ENCODE measurements at regions not wholly inside any gene's neighbourhood (a gene's known extent, or its start where the extent isn't known, plus 50 kb on each side); places are given as distances from the start of the nearest gene placed in this dataset.

DNA sequence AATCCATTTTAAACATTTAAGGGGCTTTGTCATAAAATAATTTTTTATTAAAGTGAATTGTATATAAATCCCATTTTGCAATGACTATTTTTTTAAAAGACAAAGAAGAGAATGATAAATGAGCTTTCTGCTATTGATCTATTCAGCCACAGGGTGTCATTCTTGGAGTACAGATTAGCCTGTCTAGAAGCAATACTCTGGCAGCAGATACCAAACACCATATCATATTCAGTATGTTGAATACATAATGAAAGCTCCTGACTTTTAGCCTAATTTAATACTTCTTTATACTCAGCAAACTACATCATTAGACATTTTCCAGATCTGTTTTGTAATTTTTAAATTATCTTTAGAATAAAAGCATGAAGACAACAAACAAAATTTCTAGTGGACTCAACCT lies 496.3 kb downstream of the PDGFC start:
- Histone ChIP-seq H3K4me1 (ENCODE audit: control insufficient read depth, extremely low read depth, insufficient read depth, low read length) (peaks cover 17% of the 10 kb centered on the region), H3K9me1 (replicated peaks; ENCODE audit: control insufficient read depth, extremely low read depth, insufficient read depth, low read length) (no peaks in the 10 kb centered on the region), H2AFZ (ENCODE audit: low read depth, low read length) (no peak overlapping the region), H3K27me3 (ENCODE audit: control insufficient read depth in 2 of 2, insufficient read depth in 2 of 2, low read length in 2 of 2) (no peaks in the 10 kb centered on the region), H3K9ac (replicated peaks; ENCODE audit: extremely low read depth, insufficient read depth, low read length) (no peak overlapping the region), H3K4me2 (ENCODE audit: insufficient read depth, low read length) (no peak overlapping the region), H3K27ac (ENCODE audit: insufficient read depth, low read depth, low read length) (peak overlapping the region; percentile 64), H4K20me1 (replicated peaks; ENCODE audit: control insufficient read depth, extremely low read depth, insufficient read depth, low read length) (no peaks in the 10 kb centered on the region), H3K4me3 (replicated peaks in 1 of 3; ENCODE audit: insufficient read depth in 1 of 3, low read depth in 1 of 3, low read length in 3 of 3) (no peak overlapping the region), H3K79me2 (ENCODE audit: control insufficient read depth, insufficient read depth, low read length) (no peaks in the 10 kb centered on the region), H3K9me3 (replicated peaks; ENCODE audit: control insufficient read depth, insufficient read depth, low read length) (no peaks in the 10 kb centered on the region), H3K36me3 (ENCODE audit: control insufficient read depth in 2 of 2, extremely low read depth in 1 of 2, insufficient read depth in 2 of 2, low read length in 2 of 2) (no peaks in the 10 kb centered on the region)
- FAIRE-seq (peak; percentile 70), DNase-seq (ENCODE audit: low read depth, low spot score) (peak; percentile 69)
- ChIA-PET POLR2A (interaction anchor here (1.6 kb wide), 1 partner anchor 475 kb away, joined by 3 read pairs; no protein-coding TSS in a partner anchor), CTCF (interaction anchor here (0.6 to 6.3 kb wide), 101 partner anchors 8 to 1717 kb away, joined by 3 to 210 read pairs (median 5); partner anchors contain the start of genes GLRB, GRIA2 and PDGFC)
- dilution Hi-C loops (cut with MboI; ENCODE audit: extremely low pct_ligation_motif_present, low sequenced_read_pairs): no loop called here
- no TSS peak for BruUV-seq (replicated peaks)
- TF ChIP-seq JUN (IDR thresholded peaks at IDR 0.05; ENCODE audit: borderline replicate concordance, insufficient read depth, insufficient read length, low read depth): no peak
- TF ChIP-seq, protein P1, sequence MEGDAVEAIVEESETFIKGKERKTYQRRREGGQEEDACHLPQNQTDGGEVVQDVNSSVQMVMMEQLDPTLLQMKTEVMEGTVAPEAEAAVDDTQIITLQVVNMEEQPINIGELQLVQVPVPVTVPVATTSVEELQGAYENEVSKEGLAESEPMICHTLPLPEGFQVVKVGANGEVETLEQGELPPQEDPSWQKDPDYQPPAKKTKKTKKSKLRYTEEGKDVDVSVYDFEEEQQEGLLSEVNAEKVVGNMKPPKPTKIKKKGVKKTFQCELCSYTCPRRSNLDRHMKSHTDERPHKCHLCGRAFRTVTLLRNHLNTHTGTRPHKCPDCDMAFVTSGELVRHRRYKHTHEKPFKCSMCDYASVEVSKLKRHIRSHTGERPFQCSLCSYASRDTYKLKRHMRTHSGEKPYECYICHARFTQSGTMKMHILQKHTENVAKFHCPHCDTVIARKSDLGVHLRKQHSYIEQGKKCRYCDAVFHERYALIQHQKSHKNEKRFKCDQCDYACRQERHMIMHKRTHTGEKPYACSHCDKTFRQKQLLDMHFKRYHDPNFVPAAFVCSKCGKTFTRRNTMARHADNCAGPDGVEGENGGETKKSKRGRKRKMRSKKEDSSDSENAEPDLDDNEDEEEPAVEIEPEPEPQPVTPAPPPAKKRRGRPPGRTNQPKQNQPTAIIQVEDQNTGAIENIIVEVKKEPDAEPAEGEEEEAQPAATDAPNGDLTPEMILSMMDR (IDR thresholded peaks at IDR 0.05; ENCODE audit: extremely low read depth in 1 of 2, insufficient read depth in 1 of 2, low read depth in 1 of 2, low read length in 2 of 2): peak; percentile 32 to 42
- intact Hi-C loops (cut with micrococcal nuclease): loop anchor here (1.0 to 10.0 kb wide), 9 partner anchors 297 to 1699 kb away; partner anchors contain the start of gene GASK1B

DNA sequence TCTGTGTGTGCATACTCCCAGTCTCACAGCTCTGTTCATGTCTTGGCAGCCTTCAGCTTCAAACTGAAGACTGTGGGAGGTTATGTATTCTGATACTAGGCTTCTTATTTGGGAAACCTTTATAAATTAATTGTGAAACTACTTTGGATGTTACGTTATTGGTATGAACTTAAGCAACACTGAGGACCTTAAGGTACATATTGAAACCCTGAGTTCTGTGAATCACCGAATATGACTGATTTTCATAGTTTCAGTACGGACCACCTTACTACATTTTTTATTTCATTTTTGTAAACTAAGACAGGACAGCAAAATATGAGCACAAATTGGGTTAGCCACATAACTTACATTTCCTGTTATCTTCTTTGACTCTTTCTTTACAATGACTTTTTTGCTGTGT lies 498.4 kb downstream of the PDGFC start:
- ChIA-PET CTCF (interaction anchor here (0.8 to 6.3 kb wide), 7 partner anchors 13 to 731 kb away, joined by 3 to 210 read pairs (median 6); partner anchors contain the start of gene PDGFC), POLR2A (no interaction called here)
- no peaks in the 10 kb centered on the region for H3K79me2 ChIP-seq (ENCODE audit: control insufficient read depth, insufficient read depth, low read length)
- no peak overlapping the region for H3K9ac ChIP-seq (replicated peaks; ENCODE audit: extremely low read depth, insufficient read depth, low read length)
- no peak overlapping the region for H2AFZ ChIP-seq (ENCODE audit: low read depth, low read length)
- no peak overlapping the region for H3K27ac ChIP-seq (ENCODE audit: insufficient read depth, low read depth, low read length)
- no TSS peak for BruUV-seq (replicated peaks)
- H3K36me3 ChIP-seq (ENCODE audit: control insufficient read depth in 2 of 2, extremely low read depth in 1 of 2, insufficient read depth in 2 of 2, low read length in 2 of 2): no peaks in the 10 kb centered on the region
- TF ChIP-seq JUN (IDR thresholded peaks at IDR 0.05; ENCODE audit: borderline replicate concordance, insufficient read depth, insufficient read length, low read depth) (no peak), GATA2 (IDR thresholded peaks at IDR 0.05; ENCODE audit: insufficient read depth, insufficient read length, low read depth, low read length) (no peak), POLR2A (IDR thresholded peaks at IDR 0.05; ENCODE audit: low read depth, low read length) (no peak), POLR2AphosphoS5 (IDR thresholded peaks at IDR 0.05; ENCODE audit: insufficient read depth, low read depth, low read length) (no peak), EZH2 (IDR thresholded peaks at IDR 0.05; ENCODE audit: borderline replicate concordance, low read depth, low read length, severe bottlenecking) (no peak), FOS (IDR thresholded peaks at IDR 0.05; ENCODE audit: borderline replicate concordance, insufficient read depth, low read length) (no peak), MYC (IDR thresholded peaks at IDR 0.05; ENCODE audit: low read depth, low read length) (no peak)
- TF ChIP-seq, protein P1 (IDR thresholded peaks at IDR 0.05; ENCODE audit: extremely low read depth in 1 of 2, insufficient read depth in 1 of 2, low read depth in 1 of 2, low read length in 2 of 2): no peak
- TF ChIP-seq, protein P2, sequence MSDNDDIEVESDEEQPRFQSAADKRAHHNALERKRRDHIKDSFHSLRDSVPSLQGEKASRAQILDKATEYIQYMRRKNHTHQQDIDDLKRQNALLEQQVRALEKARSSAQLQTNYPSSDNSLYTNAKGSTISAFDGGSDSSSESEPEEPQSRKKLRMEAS (IDR thresholded peaks at IDR 0.05; ENCODE audit: insufficient read depth, insufficient read length): no peak
- dilution Hi-C loops (cut with MboI; ENCODE audit: extremely low pct_ligation_motif_present, low sequenced_read_pairs): no loop called here
- no peak overlapping the region for H3K4me2 ChIP-seq (ENCODE audit: insufficient read depth, low read length)
- no peaks in the 10 kb centered on the region for H3K9me3 ChIP-seq (replicated peaks; ENCODE audit: control insufficient read depth, insufficient read depth, low read length)
- no peak overlapping the region for H3K4me3 ChIP-seq (replicated peaks in 1 of 3; ENCODE audit: insufficient read depth in 1 of 3, low read depth in 1 of 3, low read length in 3 of 3)
- H3K9me1 ChIP-seq (replicated peaks; ENCODE audit: control insufficient read depth, extremely low read depth, insufficient read depth, low read length): no peaks in the 10 kb centered on the region
- H3K27me3 ChIP-seq (ENCODE audit: control insufficient read depth in 2 of 2, insufficient read depth in 2 of 2, low read length in 2 of 2): no peaks in the 10 kb centered on the region
- DNase-seq (ENCODE audit: low read depth, low spot score) (no peak), FAIRE-seq (no peak)
- intact Hi-C loops (cut with micrococcal nuclease): loop anchor here (10.0 kb wide), 2 partner anchors 322 to 1702 kb away; partner anchors contain the start of gene GASK1B
- H3K4me1 ChIP-seq (ENCODE audit: control insufficient read depth, extremely low read depth, insufficient read depth, low read length): peaks cover 17% of the 10 kb centered on the region
- no peaks in the 10 kb centered on the region for H4K20me1 ChIP-seq (replicated peaks; ENCODE audit: control insufficient read depth, extremely low read depth, insufficient read depth, low read length)

All from endothelial cell of umbilical vein (primary cell).